ENCODE measurements at regions not wholly inside any gene's neighbourhood (a gene's known extent, or its start where the extent isn't known, plus 50 kb on each side); places are given as distances from the start of the nearest gene placed in this dataset.

GRCh38 chr12:38969706-38970105, 64.3 kb upstream of the CPNE8 start:
- no peak for DNase-seq (ENCODE audit: low read depth in 2 of 2)

GRCh38 chr12:38961683-38962082, 56.3 kb upstream of the CPNE8 start:
- DNase-seq (ENCODE audit: low read depth in 2 of 2): no peak

GRCh38 chr12:38961012-38961411, 55.6 kb upstream of the CPNE8 start:
- DNase-seq (ENCODE audit: low read depth in 2 of 2): no peak

DNA sequence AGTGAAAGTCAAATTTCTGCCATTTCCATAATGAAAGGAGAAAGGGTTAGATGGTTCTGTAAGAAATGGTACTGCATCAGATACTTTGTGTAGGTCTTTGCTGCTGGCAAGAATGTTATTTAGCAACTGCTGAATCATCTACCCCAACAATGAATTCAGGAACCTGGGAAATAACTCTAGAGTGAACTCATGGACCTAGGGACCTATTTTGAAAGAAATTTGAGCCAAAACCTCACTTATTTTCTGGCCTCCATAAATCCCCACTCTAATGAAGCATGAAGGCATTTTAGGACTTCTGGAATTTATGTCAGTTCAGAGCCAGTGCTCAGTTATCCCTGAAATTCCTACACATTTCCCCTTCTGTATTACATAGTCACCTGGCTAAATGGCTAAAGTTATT, 50.9 kb upstream of the CPNE8 start:
- no peak for DNase-seq (ENCODE audit: low read depth in 2 of 2)

All from fibroblast of skin of left biceps (primary cell).